ENCODE measurements at regions not wholly inside any gene's neighbourhood (a gene's known extent, or its start where the extent isn't known, plus 50 kb on each side); places are given as distances from the start of the nearest gene placed in this dataset.

GRCh38 chr6:27023664-27024063 is 223.8 kb upstream of the PRSS16 start:
- H3K4me1 ChIP-seq (ENCODE audit: control insufficient read depth, extremely low read depth, insufficient read depth, low read length), result peaks cover 4% of the 10 kb centered on the region
- dilution Hi-C loops (cut with MboI; ENCODE audit: extremely low pct_ligation_motif_present, low sequenced_read_pairs), result no loop called here
- H3K9me3 ChIP-seq (ENCODE audit: control insufficient read depth, low read depth, low read length), result no peaks in the 10 kb centered on the region
- H3K4me2 ChIP-seq (ENCODE audit: control insufficient read depth, extremely low read depth, insufficient read depth, low read depth, low read length), result no peak overlapping the region
- H4K20me1 ChIP-seq (ENCODE audit: control insufficient read depth, extremely low read depth, insufficient read depth, low read length), result no peaks in the 10 kb centered on the region
- no peak overlapping the region for H2AFZ ChIP-seq (ENCODE audit: control insufficient read depth, low read length)
- DNase-seq (ENCODE audit: low read depth, low spot score) (no peak), FAIRE-seq (no peak)
- TF ChIP-seq EZH2 (IDR thresholded peaks at IDR 0.05; ENCODE audit: low read length) (no peak), CTCF (optimal IDR thresholded peaks at IDR 0.05 in 1 of 3, IDR thresholded peaks at IDR 0.05 in 1 of 3, conservative IDR thresholded peaks at IDR 0.05 in 1 of 3; ENCODE audit: extremely low read depth in 1 of 3, insufficient read depth in 2 of 3, low read length in 3 of 3) (no peak)
- H3K4me3 ChIP-seq (ENCODE audit: control insufficient read depth in 2 of 3, extremely low read depth in 1 of 3, insufficient read depth in 2 of 3, low read depth in 1 of 3, low read length in 3 of 3), result no peak overlapping the region
- H3K9me1 ChIP-seq (ENCODE audit: control insufficient read depth, extremely low read depth, insufficient read depth, low read length), result no peaks in the 10 kb centered on the region
- H3K36me3 ChIP-seq (ENCODE audit: control insufficient read depth in 2 of 2, extremely low read depth in 1 of 2, insufficient read depth in 2 of 2, low read length in 2 of 2), result no peaks in the 10 kb centered on the region
- H3K27me3 ChIP-seq (ENCODE audit: control insufficient read depth, extremely low read depth, insufficient read depth, low read length), result no peaks in the 10 kb centered on the region
- H3K9ac ChIP-seq (ENCODE audit: control insufficient read depth, extremely low read depth, insufficient read depth, low read length), result no peak overlapping the region
- no peaks in the 10 kb centered on the region for H3K79me2 ChIP-seq (ENCODE audit: control insufficient read depth, insufficient read depth, low read length)
- no peak overlapping the region for H3K27ac ChIP-seq (ENCODE audit: control insufficient read depth, insufficient read depth, low read length)

DNA sequence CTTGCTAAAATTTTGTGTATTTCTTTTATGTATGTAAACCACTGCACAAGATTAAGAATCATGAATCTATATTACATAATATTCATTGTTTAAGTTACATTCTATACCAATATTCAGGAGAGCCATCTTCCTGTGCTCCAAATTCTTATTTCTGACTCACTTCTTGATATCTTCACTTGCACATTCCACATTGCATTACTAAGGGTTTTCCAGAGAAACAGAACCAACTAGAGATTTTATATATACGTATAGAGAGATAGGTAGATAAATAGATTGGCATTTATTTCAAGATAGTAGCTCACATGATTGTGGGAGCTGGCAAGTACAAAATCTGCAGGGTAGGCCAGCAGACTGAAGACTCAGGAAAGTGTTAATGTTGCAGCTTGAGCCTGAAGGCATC is 222.2 kb upstream of the PRSS16 start:
- Histone ChIP-seq H3K27ac (ENCODE audit: control insufficient read depth, insufficient read depth, low read length) (no peak overlapping the region), H2AFZ (ENCODE audit: control insufficient read depth, low read length) (no peak overlapping the region), H3K4me2 (ENCODE audit: control insufficient read depth, extremely low read depth, insufficient read depth, low read depth, low read length) (no peak overlapping the region), H3K4me1 (ENCODE audit: control insufficient read depth, extremely low read depth, insufficient read depth, low read length) (peaks cover 2% of the 10 kb centered on the region), H3K9me1 (ENCODE audit: control insufficient read depth, extremely low read depth, insufficient read depth, low read length) (no peaks in the 10 kb centered on the region), H3K9me3 (ENCODE audit: control insufficient read depth, low read depth, low read length) (no peaks in the 10 kb centered on the region), H3K36me3 (ENCODE audit: control insufficient read depth in 2 of 2, extremely low read depth in 1 of 2, insufficient read depth in 2 of 2, low read length in 2 of 2) (no peaks in the 10 kb centered on the region), H4K20me1 (ENCODE audit: control insufficient read depth, extremely low read depth, insufficient read depth, low read length) (no peaks in the 10 kb centered on the region), H3K9ac (ENCODE audit: control insufficient read depth, extremely low read depth, insufficient read depth, low read length) (no peak overlapping the region), H3K79me2 (ENCODE audit: control insufficient read depth, insufficient read depth, low read length) (no peaks in the 10 kb centered on the region), H3K27me3 (ENCODE audit: control insufficient read depth, extremely low read depth, insufficient read depth, low read length) (no peaks in the 10 kb centered on the region), H3K4me3 (ENCODE audit: control insufficient read depth in 2 of 3, extremely low read depth in 1 of 3, insufficient read depth in 2 of 3, low read depth in 1 of 3, low read length in 3 of 3) (no peak overlapping the region)
- dilution Hi-C loops (cut with MboI; ENCODE audit: extremely low pct_ligation_motif_present, low sequenced_read_pairs), result no loop called here
- TF ChIP-seq EZH2 (IDR thresholded peaks at IDR 0.05; ENCODE audit: low read length) (no peak), CTCF (optimal IDR thresholded peaks at IDR 0.05 in 1 of 3, IDR thresholded peaks at IDR 0.05 in 1 of 3, conservative IDR thresholded peaks at IDR 0.05 in 1 of 3; ENCODE audit: extremely low read depth in 1 of 3, insufficient read depth in 2 of 3, low read length in 3 of 3) (no peak)
- DNase-seq (ENCODE audit: low read depth, low spot score), result no peak
- no peak for FAIRE-seq
